Nephron (organoid): ENCODE measurements at regions not wholly inside any gene's neighbourhood (a gene's known extent, or its start where the extent isn't known, plus 50 kb on each side); places are given as distances from the start of the nearest gene placed in this dataset.

Experiments used
- H3K27ac Mint-ChIP-seq, 3 experiments: 2 replicates each; pipeline ENCODE4 v1.8.0; 2020; ENCODE audit warnings: mixed read lengths in 3 of 3, mild to moderate bottlenecking in 2 of 3, moderate library complexity in 1 of 3
- H3K27me3 Mint-ChIP-seq: 2 replicates; pipeline ENCODE4 v1.8.0; 2021; ENCODE audit warnings: low read depth, mild to moderate bottlenecking, moderate library complexity, mixed read lengths
- H3K36me3 Mint-ChIP-seq: 2 replicates; pipeline ENCODE4 v1.8.0; 2020; ENCODE audit warnings: low read depth, mixed read lengths
- H3K4me1 Mint-ChIP-seq: 2 replicates; pipeline ENCODE4 v1.8.0; 2020; ENCODE audit warnings: mixed read lengths
- H3K4me3 Mint-ChIP-seq, 3 experiments: 2 replicates each; pipeline ENCODE4 v1.8.0; 2020; ENCODE audit warnings: mild to moderate bottlenecking in 3 of 3, mixed read lengths in 3 of 3, moderate library complexity in 2 of 3
- H3K9me3 Mint-ChIP-seq: 2 replicates; pipeline ENCODE4 v1.8.0; 2020; ENCODE audit warnings: mixed read lengths
- TF ChIP-seq, protein P1 (sequence below), 3 experiments: fragments of 200-600 bp; sonication (generic); IDR thresholded peaks; one replicate each; pipeline ENCODE4 v1.5.0; 2021; ENCODE audit warnings: antibody characterized with exemption in 3 of 3; ENCODE audit not compliant: unreplicated experiment in 3 of 3

DNA sequence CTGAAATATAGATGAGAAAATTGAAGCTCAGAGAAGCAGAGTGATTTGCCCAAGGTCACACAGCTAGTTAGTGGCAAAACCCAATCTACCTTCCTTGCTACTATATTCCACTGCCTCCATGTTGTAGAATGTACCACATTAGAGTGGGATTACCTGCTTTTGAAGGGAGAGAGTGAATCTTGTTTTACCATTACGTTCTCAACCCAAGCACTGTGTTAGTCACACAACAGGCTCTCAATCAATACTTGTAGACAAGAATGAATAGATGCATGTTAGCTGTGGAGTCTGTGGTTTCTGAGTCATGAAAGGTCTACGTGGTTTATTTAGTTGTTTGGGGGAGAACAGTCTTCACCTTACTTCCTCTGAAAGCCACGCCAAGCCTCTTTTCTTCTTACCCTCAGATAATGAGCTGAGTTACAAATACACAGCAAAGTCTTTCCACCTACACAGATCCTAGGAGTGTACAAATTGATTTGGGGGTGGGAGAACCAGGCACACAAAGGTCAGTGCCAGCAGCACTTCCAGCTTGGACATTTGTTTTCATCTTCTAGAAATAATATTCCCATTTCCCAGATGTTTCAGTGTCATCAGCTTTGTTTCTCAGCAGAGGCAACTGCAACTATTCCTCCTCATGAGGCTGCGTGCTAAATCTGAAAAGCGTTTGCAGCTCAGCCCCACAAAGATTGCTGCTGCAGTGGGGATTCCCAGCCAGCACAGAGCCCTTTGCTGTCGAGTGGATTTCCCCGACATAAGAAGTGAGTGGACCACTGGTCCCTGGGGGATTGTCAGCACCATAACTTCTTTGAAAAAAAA, 71.5 kb upstream of the ADO start:
- H3K4me1 Mint-ChIP-seq = no peaks in the 10 kb centered on the region
- TF ChIP-seq, protein P1, sequence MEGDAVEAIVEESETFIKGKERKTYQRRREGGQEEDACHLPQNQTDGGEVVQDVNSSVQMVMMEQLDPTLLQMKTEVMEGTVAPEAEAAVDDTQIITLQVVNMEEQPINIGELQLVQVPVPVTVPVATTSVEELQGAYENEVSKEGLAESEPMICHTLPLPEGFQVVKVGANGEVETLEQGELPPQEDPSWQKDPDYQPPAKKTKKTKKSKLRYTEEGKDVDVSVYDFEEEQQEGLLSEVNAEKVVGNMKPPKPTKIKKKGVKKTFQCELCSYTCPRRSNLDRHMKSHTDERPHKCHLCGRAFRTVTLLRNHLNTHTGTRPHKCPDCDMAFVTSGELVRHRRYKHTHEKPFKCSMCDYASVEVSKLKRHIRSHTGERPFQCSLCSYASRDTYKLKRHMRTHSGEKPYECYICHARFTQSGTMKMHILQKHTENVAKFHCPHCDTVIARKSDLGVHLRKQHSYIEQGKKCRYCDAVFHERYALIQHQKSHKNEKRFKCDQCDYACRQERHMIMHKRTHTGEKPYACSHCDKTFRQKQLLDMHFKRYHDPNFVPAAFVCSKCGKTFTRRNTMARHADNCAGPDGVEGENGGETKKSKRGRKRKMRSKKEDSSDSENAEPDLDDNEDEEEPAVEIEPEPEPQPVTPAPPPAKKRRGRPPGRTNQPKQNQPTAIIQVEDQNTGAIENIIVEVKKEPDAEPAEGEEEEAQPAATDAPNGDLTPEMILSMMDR (IDR thresholded peaks at IDR 0.05; ENCODE audit: unreplicated experiment in 3 of 3) = no peak
- no peaks in the 10 kb centered on the region for H3K9me3 Mint-ChIP-seq
- no peak overlapping the region for H3K4me3 Mint-ChIP-seq
- H3K27me3 Mint-ChIP-seq = no peaks in the 10 kb centered on the region
- H3K27ac Mint-ChIP-seq = no peak overlapping the region
- no peaks in the 10 kb centered on the region for H3K36me3 Mint-ChIP-seq

DNA sequence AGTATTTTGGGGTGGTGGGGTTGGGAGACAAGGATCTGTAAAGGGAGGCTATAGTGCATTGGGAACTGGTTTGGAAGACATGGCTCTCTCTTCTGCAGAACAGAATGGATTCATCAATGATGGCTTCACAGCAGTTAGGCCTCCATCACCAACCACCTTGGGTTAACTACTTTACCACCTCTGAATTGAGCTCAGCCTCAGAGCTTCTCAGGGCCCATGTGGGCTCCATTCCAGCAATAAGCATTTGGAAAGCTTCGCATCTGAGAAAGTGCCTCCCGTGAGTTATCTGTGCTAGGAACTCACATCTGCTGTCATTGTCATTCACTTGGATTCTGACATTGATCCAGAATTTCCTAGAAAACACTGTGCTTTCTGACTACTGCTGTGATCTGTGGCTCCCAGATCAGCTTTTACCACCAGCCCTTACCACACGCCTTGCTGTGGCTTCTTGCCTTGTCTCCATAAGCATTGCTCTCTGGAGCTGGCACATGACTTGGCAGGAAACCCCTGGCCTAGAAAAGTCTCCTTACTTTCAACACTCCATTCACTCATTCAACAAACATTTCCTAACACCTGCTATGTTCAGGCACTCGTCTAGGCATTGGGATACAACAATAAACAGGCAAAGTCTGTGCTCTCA, 70.7 kb upstream of the ADO start:
- H3K4me1 Mint-ChIP-seq = no peaks in the 10 kb centered on the region
- TF ChIP-seq, protein P1 (IDR thresholded peaks at IDR 0.05; ENCODE audit: unreplicated experiment in 3 of 3) = no peak
- H3K9me3 Mint-ChIP-seq = no peaks in the 10 kb centered on the region
- H3K27me3 Mint-ChIP-seq = no peaks in the 10 kb centered on the region
- no peak overlapping the region for H3K4me3 Mint-ChIP-seq
- H3K36me3 Mint-ChIP-seq = no peaks in the 10 kb centered on the region
- no peak overlapping the region for H3K27ac Mint-ChIP-seq

DNA sequence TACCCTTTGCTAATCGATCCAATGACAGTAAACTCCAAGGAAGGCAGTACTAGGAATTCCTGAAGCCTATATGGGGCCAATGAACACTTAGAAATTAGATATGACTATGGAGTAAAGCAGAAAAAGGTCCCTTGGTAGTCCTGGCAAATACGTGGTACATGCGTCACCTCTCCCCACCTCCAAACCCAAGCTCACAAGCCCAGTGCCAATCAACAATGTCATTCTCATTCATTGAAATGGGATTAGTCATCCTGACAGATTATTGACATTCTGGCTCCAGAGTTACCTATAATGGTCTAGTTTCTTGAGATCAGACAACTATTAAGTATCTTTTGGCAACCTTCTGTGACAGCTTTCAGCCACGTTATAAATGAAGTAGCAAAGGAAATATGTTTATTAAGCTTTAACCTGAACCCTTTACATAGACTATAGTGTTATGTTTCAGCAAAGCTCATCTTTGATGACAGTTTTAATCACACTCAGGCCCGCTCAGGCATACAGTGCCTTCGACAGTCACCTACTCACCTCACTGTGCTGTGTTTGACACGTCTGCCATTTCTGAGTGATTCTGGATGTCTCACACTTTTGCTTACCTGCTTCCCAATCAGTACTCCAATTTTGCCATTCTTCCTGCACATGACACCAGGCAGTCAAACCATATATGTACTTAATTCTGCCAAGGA, 69.6 kb upstream of the ADO start:
- H3K4me1 Mint-ChIP-seq = no peaks in the 10 kb centered on the region
- no peak overlapping the region for H3K27ac Mint-ChIP-seq
- no peaks in the 10 kb centered on the region for H3K9me3 Mint-ChIP-seq
- H3K36me3 Mint-ChIP-seq = no peaks in the 10 kb centered on the region
- no peak overlapping the region for H3K4me3 Mint-ChIP-seq
- H3K27me3 Mint-ChIP-seq = no peaks in the 10 kb centered on the region
- TF ChIP-seq, protein P1 (IDR thresholded peaks at IDR 0.05; ENCODE audit: unreplicated experiment in 3 of 3) = no peak

DNA sequence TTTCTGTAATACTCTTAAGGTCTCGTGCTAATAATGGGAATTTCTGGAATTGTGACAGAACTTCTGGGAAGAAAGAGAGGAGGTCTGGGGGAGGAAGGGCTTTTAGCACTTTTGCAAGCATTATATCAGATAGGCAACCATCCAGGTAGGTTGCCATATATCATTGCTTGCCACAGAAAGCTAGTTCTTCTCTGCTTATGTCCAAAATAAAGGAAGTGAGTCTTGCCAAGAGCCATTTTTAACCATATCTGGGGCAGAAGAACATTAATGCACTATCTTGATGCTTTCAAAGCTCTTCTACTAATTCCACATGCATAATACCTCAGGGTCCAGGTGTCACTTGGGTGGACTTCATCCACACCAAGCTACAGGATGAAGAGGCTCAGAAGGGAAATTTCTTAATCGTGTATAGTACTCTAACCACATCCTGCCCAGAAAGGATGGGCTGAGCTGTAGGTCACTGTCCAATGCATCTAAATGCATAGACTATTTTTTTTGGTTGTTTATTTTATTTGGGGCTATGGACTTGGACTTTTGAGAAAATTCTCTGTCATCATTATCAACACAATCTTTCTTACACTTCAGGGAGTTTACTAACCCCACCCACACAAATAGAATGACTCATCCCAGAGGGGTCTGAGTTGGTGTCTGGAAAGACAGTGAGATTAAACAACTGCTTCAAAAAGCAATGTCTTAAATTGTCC, 68.9 kb upstream of the ADO start:
- no peaks in the 10 kb centered on the region for H3K4me1 Mint-ChIP-seq
- H3K4me3 Mint-ChIP-seq = no peak overlapping the region
- no peaks in the 10 kb centered on the region for H3K9me3 Mint-ChIP-seq
- no peaks in the 10 kb centered on the region for H3K36me3 Mint-ChIP-seq
- no peaks in the 10 kb centered on the region for H3K27me3 Mint-ChIP-seq
- TF ChIP-seq, protein P1 (IDR thresholded peaks at IDR 0.05; ENCODE audit: unreplicated experiment in 3 of 3) = no peak
- H3K27ac Mint-ChIP-seq = no peak overlapping the region

GRCh38 chr10:62736168-62736546, 68.4 kb upstream of the ADO start:
- Mint-ChIP-seq H3K4me1 (no peaks in the 10 kb centered on the region), H3K4me3 (no peak overlapping the region), H3K36me3 (no peaks in the 10 kb centered on the region), H3K27me3 (no peaks in the 10 kb centered on the region), H3K9me3 (no peaks in the 10 kb centered on the region), H3K27ac (no peak overlapping the region)
- TF ChIP-seq, protein P1 (IDR thresholded peaks at IDR 0.05; ENCODE audit: unreplicated experiment in 3 of 3) = no peak
